SU-DHL-6 (cell line): ENCODE measurements at regions not wholly inside any gene's neighbourhood (a gene's known extent, or its start where the extent isn't known, plus 50 kb on each side); places are given as distances from the start of the nearest gene placed in this dataset.

Source experiments
- H2AFZ ChIP-seq: fragments of 200-600 bp; sonication (generic); 2 replicates; pipeline ENCODE4 v1.6.1; 2014; ENCODE audit warnings: low read depth, mild to moderate bottlenecking, moderate library complexity, mixed read lengths, antibody characterized with exemption, low read length; ENCODE audit not compliant: severe bottlenecking
- H3F3A ChIP-seq: fragments of 200-600 bp; shearing (Covaris generic); 2 replicates; pipeline ENCODE4 v1.6.0; 2016; ENCODE audit warnings: antibody characterized with exemption, mild to moderate bottlenecking; ENCODE audit not compliant: insufficient read depth
- H3K27ac ChIP-seq: fragments of 200-600 bp; sonication (generic); 2 replicates; pipeline ENCODE4 v1.5.1; 2016; ENCODE audit warnings: low read depth, mild to moderate bottlenecking, low read length, moderate library complexity, mixed read lengths
- H3K27me3 ChIP-seq: fragments of 200-600 bp; sonication (generic), shearing (Covaris generic); 2 replicates; pipeline ENCODE4 v1.6.0; 2014; ENCODE audit warnings: mild to moderate bottlenecking, low read length
- H3K36me3 ChIP-seq: fragments of 200-600 bp; sonication (generic); 2 replicates; pipeline ENCODE4 v1.6.1; 2014; ENCODE audit warnings: mild to moderate bottlenecking, low read length, mixed read lengths
- H3K4me2 ChIP-seq: fragments of 300-600, 200-600 bp; shearing (Covaris generic), sonication (generic); 2 replicates; pipeline ENCODE4 v1.6.0; 2014; ENCODE audit warnings: low read length, low read depth, mild to moderate bottlenecking; ENCODE audit not compliant: poor library complexity, severe bottlenecking
- H3K4me3 ChIP-seq: fragments of 200-600 bp; sonication (generic); 2 replicates; pipeline ENCODE4 v1.5.1; 2014; ENCODE audit warnings: antibody characterized with exemption, low read length, mild to moderate bottlenecking, mixed read lengths; ENCODE audit not compliant: insufficient read depth, poor library complexity, severe bottlenecking
- H3K79me2 ChIP-seq: fragments of 200-600 bp; sonication (generic); 2 replicates; pipeline ENCODE4 v1.6.1; 2014; ENCODE audit warnings: mild to moderate bottlenecking, low read length, moderate library complexity; ENCODE audit not compliant: insufficient read depth
- H3K9ac ChIP-seq: fragments of 200-600 bp; sonication (generic); 2 replicates; pipeline ENCODE4 v1.7.0; 2014; ENCODE audit warnings: mild to moderate bottlenecking, low read length
- H3K9me2 ChIP-seq: fragments of 200-600 bp; sonication (generic); replicated peaks from 2 replicates; pipeline ENCODE4 v1.6.1; 2014; ENCODE audit warnings: low read length; ENCODE audit not compliant: insufficient read depth
- H3K9me3 ChIP-seq: fragments of 200-600 bp; sonication (generic); 2 replicates; pipeline ENCODE4 v1.6.1; 2014; ENCODE audit warnings: low read length, mixed read lengths; ENCODE audit not compliant: insufficient read depth
- H4K20me1 ChIP-seq: fragments of 200-600 bp; sonication (generic); 2 replicates; pipeline ENCODE4 v1.6.1; 2014; ENCODE audit warnings: low read depth, mild to moderate bottlenecking, antibody characterized with exemption, low read length, moderate library complexity, mixed read lengths
- EZH2phosphoT487 ChIP-seq: fragments of 200-600 bp; sonication (generic), shearing (Covaris generic); conservative IDR thresholded peaks from 2 replicates; pipeline ENCODE4 v1.6.1; 2018; ENCODE audit warnings: mild to moderate bottlenecking, antibody characterized with exemption, low read length, moderate library complexity, mixed read lengths
- TF ChIP-seq, protein P1 (sequence below): fragments of 200-600 bp; sonication (generic); IDR thresholded peaks from one replicate; pipeline ENCODE4 v1.5.1; 2017; ENCODE audit warnings: antibody characterized with exemption, mild to moderate bottlenecking, low read length, moderate library complexity; ENCODE audit not compliant: insufficient read depth, poor library complexity, severe bottlenecking

- Histone ChIP-seq H3F3A (no peaks in the 10 kb centered on the region), H3K4me3 (no peak overlapping the region), H3K36me3 (no peaks in the 10 kb centered on the region), H3K4me2 (no peak overlapping the region), H3K27me3 (no peaks in the 10 kb centered on the region), H3K27ac (no peak overlapping the region), H3K9ac (no peak overlapping the region), H2AFZ (no peak overlapping the region), H3K9me2 (no peaks in the 10 kb centered on the region), H4K20me1 (no peaks in the 10 kb centered on the region), H3K9me3 (no peaks in the 10 kb centered on the region), H3K79me2 (no peaks in the 10 kb centered on the region)
- TF ChIP-seq EZH2phosphoT487 = no peak
- TF ChIP-seq, protein P1, sequence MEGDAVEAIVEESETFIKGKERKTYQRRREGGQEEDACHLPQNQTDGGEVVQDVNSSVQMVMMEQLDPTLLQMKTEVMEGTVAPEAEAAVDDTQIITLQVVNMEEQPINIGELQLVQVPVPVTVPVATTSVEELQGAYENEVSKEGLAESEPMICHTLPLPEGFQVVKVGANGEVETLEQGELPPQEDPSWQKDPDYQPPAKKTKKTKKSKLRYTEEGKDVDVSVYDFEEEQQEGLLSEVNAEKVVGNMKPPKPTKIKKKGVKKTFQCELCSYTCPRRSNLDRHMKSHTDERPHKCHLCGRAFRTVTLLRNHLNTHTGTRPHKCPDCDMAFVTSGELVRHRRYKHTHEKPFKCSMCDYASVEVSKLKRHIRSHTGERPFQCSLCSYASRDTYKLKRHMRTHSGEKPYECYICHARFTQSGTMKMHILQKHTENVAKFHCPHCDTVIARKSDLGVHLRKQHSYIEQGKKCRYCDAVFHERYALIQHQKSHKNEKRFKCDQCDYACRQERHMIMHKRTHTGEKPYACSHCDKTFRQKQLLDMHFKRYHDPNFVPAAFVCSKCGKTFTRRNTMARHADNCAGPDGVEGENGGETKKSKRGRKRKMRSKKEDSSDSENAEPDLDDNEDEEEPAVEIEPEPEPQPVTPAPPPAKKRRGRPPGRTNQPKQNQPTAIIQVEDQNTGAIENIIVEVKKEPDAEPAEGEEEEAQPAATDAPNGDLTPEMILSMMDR = no peak
Measured at GRCh38 chr11:27864091-27864491, 163.8 kb upstream of the BDNF start.

GRCh38 chr11:27863637-27864036 lies 163.4 kb upstream of the BDNF start:
- Histone ChIP-seq H3F3A (no peaks in the 10 kb centered on the region), H2AFZ (no peak overlapping the region), H4K20me1 (no peaks in the 10 kb centered on the region), H3K9me3 (no peaks in the 10 kb centered on the region), H3K27me3 (no peaks in the 10 kb centered on the region), H3K27ac (no peak overlapping the region), H3K4me2 (no peak overlapping the region), H3K79me2 (no peaks in the 10 kb centered on the region), H3K4me3 (no peak overlapping the region), H3K9me2 (no peaks in the 10 kb centered on the region), H3K9ac (no peak overlapping the region), H3K36me3 (no peaks in the 10 kb centered on the region)
- TF ChIP-seq, protein P1 = no peak
- no peak for TF ChIP-seq EZH2phosphoT487

DNA sequence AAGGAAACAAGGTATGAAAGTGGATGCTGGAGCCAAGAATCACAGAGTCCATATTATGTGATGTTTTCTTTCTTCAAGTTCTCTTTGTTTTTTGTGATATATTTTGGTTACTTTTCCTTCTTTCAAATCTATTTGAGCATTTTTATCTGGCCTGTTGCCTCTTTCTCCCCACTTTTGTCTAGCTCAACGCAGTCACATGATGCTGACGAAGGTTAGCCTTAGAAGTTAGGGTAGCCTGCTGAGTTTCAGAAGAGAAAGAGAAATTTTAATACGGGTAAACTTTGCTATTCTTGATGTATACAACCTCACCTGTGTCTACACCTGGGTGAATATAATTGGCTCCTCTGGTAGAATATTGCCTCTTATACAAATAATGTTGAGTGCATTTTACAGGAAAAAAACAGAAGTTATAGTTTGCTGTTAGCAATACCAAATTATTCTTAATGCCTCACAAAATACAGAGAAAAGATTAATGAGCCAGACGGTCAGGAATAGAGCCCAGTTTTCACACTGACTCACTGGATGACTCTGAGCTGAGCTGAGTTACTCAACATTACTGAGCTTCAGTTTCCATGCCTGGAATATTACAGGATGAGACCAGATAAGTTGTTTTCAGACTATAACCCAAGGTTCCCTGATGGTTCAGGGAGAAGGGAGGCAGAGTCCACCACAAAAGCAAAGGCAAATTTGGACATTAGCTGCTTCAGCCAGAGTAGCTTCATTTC lies 161.6 kb upstream of the BDNF start:
- Histone ChIP-seq H3F3A (no peaks in the 10 kb centered on the region), H3K27me3 (no peaks in the 10 kb centered on the region), H3K9ac (no peak overlapping the region), H3K36me3 (no peaks in the 10 kb centered on the region), H4K20me1 (no peaks in the 10 kb centered on the region), H3K9me3 (no peaks in the 10 kb centered on the region), H3K4me3 (no peak overlapping the region), H2AFZ (no peak overlapping the region), H3K4me2 (no peak overlapping the region), H3K79me2 (no peaks in the 10 kb centered on the region), H3K9me2 (no peaks in the 10 kb centered on the region), H3K27ac (no peak overlapping the region)
- TF ChIP-seq EZH2phosphoT487 = no peak
- TF ChIP-seq, protein P1 = no peak
